K562 (cell line): ENCODE measurements at regions not wholly inside any gene's neighbourhood (a gene's known extent, or its start where the extent isn't known, plus 50 kb on each side); places are given as distances from the start of the nearest gene placed in this dataset.

ENCODE experiments used
- ATAC-seq: fragments of 200-7000 bp; cut with Tn5 transposase; 3 replicates; pipeline ENCODE4 v1.9.1; 2020; ENCODE audit warnings: moderate library complexity
- BruUV-seq: library from RNA; stranded (reverse); fragments of 400-500 nt; replicated peaks from 2 replicates; lab custom pipeline; 2021; lab: Mats Ljungman, UMichigan
- CTCF ChIA-PET: fragments of 300-600 bp; formaldehyde crosslinking; extraction: SDS; loops from one replicate; lab custom pipeline; 2021; ENCODE audit warnings: low intra/inter-chr PET ratio; lab: Yijun Ruan, JAX
- POLR2A ChIA-PET: fragments of 300-600, 350-650 bp; sonication (Branson Sonifier 250); formaldehyde crosslinking; extraction: SDS; loops from one replicate; lab custom pipeline; 2021; ENCODE audit warnings: antibody characterized with exemption, inconsistent platforms; lab: Yijun Ruan, JAX
- DNase-seq, 4 experiments: peaks; one replicate each; pipeline versions ENCODE4 v3.0.0 to v3.0.0-alpha.2; 2011 to 2018; ENCODE audit warnings: low spot score in 3 of 4, mixed read lengths in 3 of 4; ENCODE audit errors: extremely low read depth in 1 of 4
- FAIRE-seq: peaks from 2 replicates; lab custom pipeline; 2011; peaks lifted over from hg19 to GRCh38; lab: Jason Lieb, UNC
- H2AFZ ChIP-seq: 2 replicates; pipeline ENCODE4 v1.6.0; 2011; ENCODE audit warnings: low read depth, low read length, control low read depth, inconsistent platforms
- H3K27ac ChIP-seq: fragments of 200-600 bp; 3 replicates; pipeline ENCODE4 v1.8.0; 2011; ENCODE audit warnings: low read depth, mild to moderate bottlenecking, control low read depth, inconsistent platforms, low read length, moderate library complexity, mixed read lengths; ENCODE audit errors: extremely low read depth
- H3K27me3 ChIP-seq, 2 experiments: fragments of 300-600 bp in 1 of 2; 2 replicates in 1 of 2; 3 replicates in 1 of 2; pipeline versions ENCODE4 v1.6.0 to v1.8.0; 2011; ENCODE audit warnings: inconsistent platforms in 2 of 2, low read length in 2 of 2, mild to moderate bottlenecking in 1 of 2, mixed read lengths in 1 of 2, moderate library complexity in 1 of 2; ENCODE audit not compliant: control insufficient read depth in 2 of 2, insufficient read depth in 2 of 2
- H3K36me3 ChIP-seq: fragments of 300-600 bp; 3 replicates; pipeline ENCODE4 v1.8.0; 2011; ENCODE audit warnings: mild to moderate bottlenecking, low read length, inconsistent platforms; ENCODE audit not compliant: control insufficient read depth, insufficient read depth
- H3K4me1 ChIP-seq, 2 experiments: fragments of 200-600 bp in 1 of 2; replicated peaks in 1 of 2; 2 replicates in 1 of 2; 3 replicates in 1 of 2; pipeline versions ENCODE4 v1.5.1 to v1.8.0; 2011; ENCODE audit warnings: inconsistent platforms in 2 of 2, low read length in 2 of 2, mild to moderate bottlenecking in 1 of 2, mixed read lengths in 1 of 2, moderate library complexity in 1 of 2; ENCODE audit not compliant: control insufficient read depth in 2 of 2, insufficient read depth in 2 of 2
- H3K4me2 ChIP-seq: 2 replicates; pipeline ENCODE4 v1.6.1; 2011; ENCODE audit warnings: low read length, control low read depth, inconsistent platforms, mixed read lengths; ENCODE audit not compliant: insufficient read depth
- H3K4me3 ChIP-seq: fragments of 200-600 bp; sonication (generic), shearing (Covaris generic); 2 replicates; pipeline ENCODE4 v1.5.1; 2016; ENCODE audit warnings: control low read depth, inconsistent platforms
- H3K79me2 ChIP-seq: fragments of 200-600 bp; 3 replicates; pipeline ENCODE4 v1.8.0; 2011; ENCODE audit warnings: low read length, inconsistent platforms; ENCODE audit not compliant: control insufficient read depth, insufficient read depth
- H3K9ac ChIP-seq, 2 experiments: 2 replicates each; pipeline versions ENCODE4 v1.6.0 to v1.6.1; 2011; ENCODE audit warnings: low read depth in 2 of 2, low read length in 2 of 2, control low read depth in 1 of 2, inconsistent platforms in 1 of 2, mild to moderate bottlenecking in 1 of 2, mixed read lengths in 1 of 2; ENCODE audit not compliant: insufficient read depth in 1 of 2
- H3K9me1 ChIP-seq: one replicate; pipeline ENCODE4 v1.6.0; 2011; ENCODE audit warnings: inconsistent platforms, mild to moderate bottlenecking, low read length, moderate library complexity; ENCODE audit not compliant: control insufficient read depth, insufficient read depth
- H3K9me3 ChIP-seq: replicated peaks from 2 replicates; pipeline ENCODE4 v1.5.1; 2011; ENCODE audit warnings: low read depth, low read length, inconsistent platforms; ENCODE audit not compliant: control insufficient read depth, insufficient read depth
- H4K20me1 ChIP-seq: replicated peaks from 2 replicates; pipeline ENCODE4 v1.6.1; 2011; ENCODE audit warnings: low read length, inconsistent platforms, mixed read lengths; ENCODE audit not compliant: control insufficient read depth, insufficient read depth
- CTBP1 ChIP-seq: fragments of 450-650 bp; IDR thresholded peaks from 2 replicates; pipeline ENCODE4 v1.6.1; 2016; ENCODE audit warnings: borderline replicate concordance
- CTCFL ChIP-seq: IDR thresholded peaks from 2 replicates; pipeline ENCODE4 v1.6.1; 2011; ENCODE audit warnings: borderline replicate concordance, low read depth, mild to moderate bottlenecking, moderate library complexity, low read length; ENCODE audit not compliant: insufficient read depth, poor library complexity, severe bottlenecking
- FOXM1 ChIP-seq, 2 experiments: fragments of 450-650 bp in 1 of 2; sonication (generic) in 1 of 2; formaldehyde crosslinking in 1 of 2; IDR thresholded peaks; 2 replicates each; pipeline versions ENCODE4 v1.6.1 to v1.9.0; 2017 to 2022; ENCODE audit warnings: low read depth in 2 of 2, mild to moderate bottlenecking in 2 of 2, missing genetic modification reagents in 1 of 2, moderate library complexity in 1 of 2
- GTF2A2 ChIP-seq: IDR thresholded peaks from 2 replicates; pipeline ENCODE4 v1.6.1; 2016; ENCODE audit warnings: mild to moderate bottlenecking, missing genetic modification characterization, missing compliant biosample characterization
- HMG20A ChIP-seq: fragments of 450-650 bp; formaldehyde crosslinking; conservative IDR thresholded peaks from 2 replicates; pipeline ENCODE4 v1.4.0; 2020; ENCODE audit warnings: mild to moderate bottlenecking, mixed read lengths
- HSF4 ChIP-seq: fragments of 250-450 bp; sonication (Bioruptor Pico); IDR thresholded peaks from 2 replicates; pipeline ENCODE4 v2.1.2; 2022; ENCODE audit warnings: mild to moderate bottlenecking, moderate library complexity, borderline replicate concordance
- KLF1 ChIP-seq: fragments of 450-650 bp; IDR thresholded peaks from 2 replicates; pipeline ENCODE4 v1.6.1; 2016; ENCODE audit warnings: missing genetic modification characterization, missing compliant biosample characterization
- L3MBTL2 ChIP-seq: fragments of 450-650 bp; IDR thresholded peaks from 2 replicates; pipeline ENCODE4 v1.6.1; 2016; ENCODE audit warnings: mild to moderate bottlenecking, moderate library complexity
- LEF1 ChIP-seq: fragments of 450-650 bp; IDR thresholded peaks from 2 replicates; pipeline ENCODE4 v1.6.1; 2016; ENCODE audit warnings: mild to moderate bottlenecking
- MAZ ChIP-seq, 2 experiments: fragments of 450-650 bp in 1 of 2; sonication (generic) in 1 of 2; formaldehyde crosslinking; IDR thresholded peaks in 1 of 2; conservative IDR thresholded peaks in 1 of 2; 2 replicates each; pipeline versions ENCODE4 v1.4.0 to v1.5.0; 2020; ENCODE audit warnings: mild to moderate bottlenecking in 1 of 2, missing genetic modification reagents in 1 of 2
- NUFIP1 ChIP-seq: fragments of 450-650 bp; IDR thresholded peaks from 2 replicates; pipeline ENCODE4 v1.6.1; 2018; ENCODE audit not compliant: partially characterized antibody
- PCBP2 ChIP-seq: fragments of 200-400 bp; formaldehyde crosslinking; IDR thresholded peaks from 2 replicates; pipeline ENCODE4 v1.6.1; 2018; ENCODE audit warnings: low read length, low read depth, mild to moderate bottlenecking, moderate library complexity; ENCODE audit not compliant: poor library complexity, severe bottlenecking
- POLR2AphosphoS2 ChIP-seq: IDR thresholded peaks from 2 replicates; pipeline ENCODE4 v1.6.1; 2012; ENCODE audit warnings: low read length, improper control_type of control experiment
- TEAD4 ChIP-seq, 2 experiments: sonication (generic) in 1 of 2; formaldehyde crosslinking in 1 of 2; IDR thresholded peaks; 2 replicates each; pipeline versions ENCODE4 v1.6.1 to v1.8.0; 2012 to 2022; ENCODE audit warnings: borderline replicate concordance in 1 of 2, inconsistent platforms in 1 of 2, low read length in 1 of 2, mild to moderate bottlenecking in 1 of 2, missing genetic modification reagents in 1 of 2
- THAP7 ChIP-seq: fragments of 250-450 bp; sonication (Bioruptor Pico); IDR thresholded peaks from 2 replicates; pipeline ENCODE4 v1.5.0; 2021
- ZBTB8A ChIP-seq: fragments of 450-650 bp; IDR thresholded peaks from 2 replicates; pipeline ENCODE4 v1.6.1; 2018; ENCODE audit warnings: mild to moderate bottlenecking, moderate library complexity; ENCODE audit not compliant: partially characterized antibody
- ZC3H8 ChIP-seq: fragments of 450-650 bp; IDR thresholded peaks from 2 replicates; pipeline ENCODE4 v1.6.1; 2017
- WGBS: fragments of 100-300 bp; shearing (Covaris generic); methylation state at CpG from one replicate; pipeline ENCODE4 v1.1.6; 2016; ENCODE audit warnings: low coverage, mixed read lengths; ENCODE audit not compliant: insufficient coverage; ENCODE audit errors: missing lambda C conversion rate; 5-methylcytosine and 5-hydroxymethylcytosine counted together
- in situ Hi-C: fragments of 300-500 bp; cut with MboI; formaldehyde crosslinking; loops from 4 replicates; pipeline ENCODE4 v1.15.0; 2018; ENCODE audit warnings: inconsistent platforms, mixed read lengths
- intact Hi-C: fragments of 100-400 bp; cut with micrococcal nuclease; formaldehyde crosslinking; loops from 2 replicates; pipeline ENCODE4 v1.14.2; 2022
- TF ChIP-seq, protein P1 (sequence below): sonication (generic); formaldehyde crosslinking; IDR thresholded peaks from 2 replicates; pipeline ENCODE4 v1.8.0; 2022; ENCODE audit warnings: mild to moderate bottlenecking, missing genetic modification reagents, borderline replicate concordance

DNA sequence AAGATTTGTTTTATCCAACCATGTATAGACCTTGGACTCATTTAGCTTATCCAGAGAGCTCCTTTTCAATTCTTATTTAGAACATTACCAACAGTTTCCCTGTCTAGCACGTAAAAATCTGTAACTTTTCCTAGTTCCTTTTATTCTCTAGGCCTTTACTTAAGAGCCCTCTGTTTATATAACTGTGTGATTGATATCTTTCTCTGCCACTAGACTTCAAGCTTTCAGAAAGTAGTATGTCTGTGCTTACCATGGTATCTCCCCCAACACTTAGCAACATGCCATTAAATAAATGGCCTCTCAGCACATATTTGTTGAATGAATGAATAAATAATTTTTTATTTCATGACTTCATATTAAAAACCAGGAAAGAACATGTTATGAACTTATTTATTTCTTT, 209.4 kb downstream of the PTPRC start:
- no peaks in the 10 kb centered on the region for H3K9me1 ChIP-seq
- no peaks in the 10 kb centered on the region for H3K79me2 ChIP-seq
- H3K4me3 ChIP-seq: no peak overlapping the region
- CTCF ChIA-PET: no interaction called here
- no peak overlapping the region for H3K4me2 ChIP-seq
- intact Hi-C loops: no loop called here
- H4K20me1 ChIP-seq: no peaks in the 10 kb centered on the region
- WGBS: 3% methylated on average over 1 of the region's 1 CpG
- ATAC-seq: no peak
- H3K27me3 ChIP-seq: no peaks in the 10 kb centered on the region
- no peak for TF ChIP-seq HSF4
- TF ChIP-seq GTF2A2 (tag): no peak
- no peak for TF ChIP-seq PCBP2
- no peak for TF ChIP-seq NUFIP1
- TF ChIP-seq KLF1 (tag): no peak
- no peak for TF ChIP-seq LEF1
- no peak for TF ChIP-seq ZBTB8A
- TF ChIP-seq POLR2AphosphoS2: no peak
- no peak for TF ChIP-seq CTCFL
- TF ChIP-seq, protein P1, sequence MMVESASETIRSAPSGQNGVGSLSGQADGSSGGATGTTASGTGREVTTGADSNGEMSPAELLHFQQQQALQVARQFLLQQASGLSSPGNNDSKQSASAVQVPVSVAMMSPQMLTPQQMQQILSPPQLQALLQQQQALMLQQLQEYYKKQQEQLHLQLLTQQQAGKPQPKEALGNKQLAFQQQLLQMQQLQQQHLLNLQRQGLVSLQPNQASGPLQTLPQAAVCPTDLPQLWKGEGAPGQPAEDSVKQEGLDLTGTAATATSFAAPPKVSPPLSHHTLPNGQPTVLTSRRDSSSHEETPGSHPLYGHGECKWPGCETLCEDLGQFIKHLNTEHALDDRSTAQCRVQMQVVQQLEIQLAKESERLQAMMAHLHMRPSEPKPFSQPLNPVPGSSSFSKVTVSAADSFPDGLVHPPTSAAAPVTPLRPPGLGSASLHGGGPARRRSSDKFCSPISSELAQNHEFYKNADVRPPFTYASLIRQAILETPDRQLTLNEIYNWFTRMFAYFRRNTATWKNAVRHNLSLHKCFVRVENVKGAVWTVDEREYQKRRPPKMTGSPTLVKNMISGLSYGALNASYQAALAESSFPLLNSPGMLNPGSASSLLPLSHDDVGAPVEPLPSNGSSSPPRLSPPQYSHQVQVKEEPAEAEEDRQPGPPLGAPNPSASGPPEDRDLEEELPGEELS (CRISPR knock-in tag): no peak
- no peak for TF ChIP-seq TEAD4 (IDR thresholded peaks at IDR 0.05; ENCODE audit: low read length)
- no peak for TF ChIP-seq TEAD4 (CRISPR knock-in tag; IDR thresholded peaks at IDR 0.05; ENCODE audit: borderline replicate concordance)
- TF ChIP-seq ZC3H8: no peak
- TF ChIP-seq FOXM1 (IDR thresholded peaks at IDR 0.05; ENCODE audit: low read depth): no peak
- TF ChIP-seq FOXM1 (CRISPR knock-in tag; IDR thresholded peaks at IDR 0.05; ENCODE audit: low read depth): no peak
- TF ChIP-seq HMG20A (CRISPR knock-in tag): no peak
- no peak for TF ChIP-seq L3MBTL2
- no peak for TF ChIP-seq MAZ (CRISPR knock-in tag; conservative IDR thresholded peaks at IDR 0.05 in 1 of 2, IDR thresholded peaks at IDR 0.05 in 1 of 2)
- TF ChIP-seq CTBP1: no peak
- no peak for TF ChIP-seq THAP7 (CRISPR knock-in tag)
- H3K9ac ChIP-seq: no peak overlapping the region
- no peak for DNase-seq
- no peaks in the 10 kb centered on the region for H3K9me3 ChIP-seq
- no peak for FAIRE-seq
- no peaks in the 10 kb centered on the region for H3K36me3 ChIP-seq
- POLR2A ChIA-PET: no interaction called here
- no peak overlapping the region for H2AFZ ChIP-seq
- H3K4me1 ChIP-seq: no peaks in the 10 kb centered on the region
- no peak overlapping the region for H3K27ac ChIP-seq
- no TSS peak for BruUV-seq
- in situ Hi-C loops: no loop called here
